ENCODE measurements at regions not wholly inside any gene's neighbourhood (a gene's known extent, or its start where the extent isn't known, plus 50 kb on each side); places are given as distances from the start of the nearest gene placed in this dataset.

GRCh38 chr12:92473564-92473963, 229.2 kb upstream of the PLEKHG7 start:
- no peak overlapping the region for H3K4me3 ChIP-seq (ENCODE audit: low read depth, low read length)
- ChIA-PET CTCF (no interaction called here), POLR2A (no interaction called here)

DNA sequence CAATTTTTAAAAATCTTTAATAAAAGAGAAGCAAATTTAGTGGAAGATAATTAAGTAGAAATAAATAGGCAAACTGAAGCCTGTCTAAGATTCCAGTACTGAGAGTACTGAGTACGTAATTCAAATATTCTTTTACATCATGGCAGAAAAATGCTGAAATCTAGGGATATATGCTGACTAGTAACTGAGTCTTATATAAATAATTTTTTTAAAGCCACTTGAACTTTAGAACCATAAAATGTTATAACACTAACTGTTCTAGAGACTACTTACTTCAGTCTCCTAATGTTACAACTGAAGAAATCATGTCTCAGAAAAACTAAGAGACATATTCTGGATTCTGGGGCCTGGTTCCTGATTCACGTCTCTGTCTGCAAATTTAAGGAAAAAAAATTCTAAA, 230.6 kb upstream of the PLEKHG7 start:
- CTCF ChIA-PET = no interaction called here

More at GRCh38 chr12:92473564-92473963, 229.2 kb upstream of the PLEKHG7 start:
- no peaks in the 10 kb centered on the region for H3K9me3 Mint-ChIP-seq (ENCODE audit: unreplicated experiment)
- no peaks in the 10 kb centered on the region for H3K4me1 Mint-ChIP-seq (ENCODE audit: low read depth, unreplicated experiment)
- BruUV-seq (replicated peaks) = no TSS peak
- no peak overlapping the region for H3K27ac Mint-ChIP-seq (ENCODE audit: unreplicated experiment)
- H3K36me3 Mint-ChIP-seq (ENCODE audit: insufficient read depth, unreplicated experiment) = no peaks in the 10 kb centered on the region
- intact Hi-C loops (cut with micrococcal nuclease; ENCODE audit: unreplicated experiment) = no loop called here
- no peaks in the 10 kb centered on the region for H3K4me1 ChIP-seq
- no peak for DNase-seq
- H3K27me3 ChIP-seq (replicated peaks; ENCODE audit: control insufficient read depth, insufficient read depth, low read length) = no peaks in the 10 kb centered on the region
- H3K36me3 ChIP-seq (ENCODE audit: control insufficient read depth, insufficient read depth, low read length) = no peaks in the 10 kb centered on the region
- TF ChIP-seq, protein P1, sequence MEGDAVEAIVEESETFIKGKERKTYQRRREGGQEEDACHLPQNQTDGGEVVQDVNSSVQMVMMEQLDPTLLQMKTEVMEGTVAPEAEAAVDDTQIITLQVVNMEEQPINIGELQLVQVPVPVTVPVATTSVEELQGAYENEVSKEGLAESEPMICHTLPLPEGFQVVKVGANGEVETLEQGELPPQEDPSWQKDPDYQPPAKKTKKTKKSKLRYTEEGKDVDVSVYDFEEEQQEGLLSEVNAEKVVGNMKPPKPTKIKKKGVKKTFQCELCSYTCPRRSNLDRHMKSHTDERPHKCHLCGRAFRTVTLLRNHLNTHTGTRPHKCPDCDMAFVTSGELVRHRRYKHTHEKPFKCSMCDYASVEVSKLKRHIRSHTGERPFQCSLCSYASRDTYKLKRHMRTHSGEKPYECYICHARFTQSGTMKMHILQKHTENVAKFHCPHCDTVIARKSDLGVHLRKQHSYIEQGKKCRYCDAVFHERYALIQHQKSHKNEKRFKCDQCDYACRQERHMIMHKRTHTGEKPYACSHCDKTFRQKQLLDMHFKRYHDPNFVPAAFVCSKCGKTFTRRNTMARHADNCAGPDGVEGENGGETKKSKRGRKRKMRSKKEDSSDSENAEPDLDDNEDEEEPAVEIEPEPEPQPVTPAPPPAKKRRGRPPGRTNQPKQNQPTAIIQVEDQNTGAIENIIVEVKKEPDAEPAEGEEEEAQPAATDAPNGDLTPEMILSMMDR (IDR thresholded peaks at IDR 0.05; ENCODE audit: insufficient read depth in 1 of 2, low read depth in 1 of 2, low read length in 1 of 2, severe bottlenecking in 1 of 2, unreplicated experiment in 1 of 2) = no peak
- H3K4me3 Mint-ChIP-seq (ENCODE audit: unreplicated experiment) = no peak overlapping the region
- H3K27me3 Mint-ChIP-seq (ENCODE audit: insufficient read depth, unreplicated experiment) = peaks cover 4% of the 10 kb centered on the region
- H3K9me3 ChIP-seq = no peaks in the 10 kb centered on the region

GRCh38 chr12:92471551-92471950, 231.2 kb upstream of the PLEKHG7 start:
- Mint-ChIP-seq H3K36me3 (ENCODE audit: insufficient read depth, unreplicated experiment) (no peaks in the 10 kb centered on the region), H3K9me3 (ENCODE audit: unreplicated experiment) (no peaks in the 10 kb centered on the region), H3K4me3 (ENCODE audit: unreplicated experiment) (no peak overlapping the region), H3K4me1 (ENCODE audit: low read depth, unreplicated experiment) (no peaks in the 10 kb centered on the region), H3K27me3 (ENCODE audit: insufficient read depth, unreplicated experiment) (no peaks in the 10 kb centered on the region), H3K27ac (ENCODE audit: unreplicated experiment) (no peak overlapping the region)
- TF ChIP-seq, protein P1 (IDR thresholded peaks at IDR 0.05; ENCODE audit: insufficient read depth in 1 of 2, low read depth in 1 of 2, low read length in 1 of 2, severe bottlenecking in 1 of 2, unreplicated experiment in 1 of 2) = no peak
- ChIA-PET POLR2A (no interaction called here), CTCF (no interaction called here)
- Histone ChIP-seq H3K4me1 (peaks cover 5% of the 10 kb centered on the region; the same call in 1 of the 2 replicates), H3K9me3 (no peaks in the 10 kb centered on the region), H3K27me3 (replicated peaks; ENCODE audit: control insufficient read depth, insufficient read depth, low read length) (no peaks in the 10 kb centered on the region), H3K36me3 (ENCODE audit: control insufficient read depth, insufficient read depth, low read length) (no peaks in the 10 kb centered on the region), H3K4me3 (ENCODE audit: low read depth, low read length) (no peak overlapping the region)
- BruUV-seq (replicated peaks) = no TSS peak
- DNase-seq = no peak
- intact Hi-C loops (cut with micrococcal nuclease; ENCODE audit: unreplicated experiment) = no loop called here

More for the DNA sequence above, 230.6 kb upstream of the PLEKHG7 start:
- peaks cover 5% of the 10 kb centered on the region; the same call in 1 of the 2 replicates for H3K4me1 ChIP-seq
- POLR2A ChIA-PET = no interaction called here
- Mint-ChIP-seq H3K9me3 (ENCODE audit: unreplicated experiment) (no peaks in the 10 kb centered on the region), H3K4me1 (ENCODE audit: low read depth, unreplicated experiment) (no peaks in the 10 kb centered on the region), H3K4me3 (ENCODE audit: unreplicated experiment) (no peak overlapping the region), H3K27me3 (ENCODE audit: insufficient read depth, unreplicated experiment) (no peaks in the 10 kb centered on the region), H3K27ac (ENCODE audit: unreplicated experiment) (no peak overlapping the region), H3K36me3 (ENCODE audit: insufficient read depth, unreplicated experiment) (no peaks in the 10 kb centered on the region)
- H3K27me3 ChIP-seq (replicated peaks; ENCODE audit: control insufficient read depth, insufficient read depth, low read length) = no peaks in the 10 kb centered on the region
- intact Hi-C loops (cut with micrococcal nuclease; ENCODE audit: unreplicated experiment) = no loop called here
- H3K4me3 ChIP-seq (ENCODE audit: low read depth, low read length) = no peak overlapping the region
- no TSS peak for BruUV-seq (replicated peaks)
- H3K9me3 ChIP-seq = no peaks in the 10 kb centered on the region
- no peak for DNase-seq
- H3K36me3 ChIP-seq (ENCODE audit: control insufficient read depth, insufficient read depth, low read length) = no peaks in the 10 kb centered on the region
- TF ChIP-seq, protein P1 (IDR thresholded peaks at IDR 0.05; ENCODE audit: insufficient read depth in 1 of 2, low read depth in 1 of 2, low read length in 1 of 2, severe bottlenecking in 1 of 2, unreplicated experiment in 1 of 2) = no peak

Measured in Caco-2 (cell line).